NCI-H82 (cell line): ENCODE measurements at regions not wholly inside any gene's neighbourhood (a gene's known extent, or its start where the extent isn't known, plus 50 kb on each side); places are given as distances from the start of the nearest gene placed in this dataset.

Source experiments
- DNase-seq: peaks from one replicate; lab custom pipeline; 2025; lab: John Stamatoyannopoulos, UW

DNA sequence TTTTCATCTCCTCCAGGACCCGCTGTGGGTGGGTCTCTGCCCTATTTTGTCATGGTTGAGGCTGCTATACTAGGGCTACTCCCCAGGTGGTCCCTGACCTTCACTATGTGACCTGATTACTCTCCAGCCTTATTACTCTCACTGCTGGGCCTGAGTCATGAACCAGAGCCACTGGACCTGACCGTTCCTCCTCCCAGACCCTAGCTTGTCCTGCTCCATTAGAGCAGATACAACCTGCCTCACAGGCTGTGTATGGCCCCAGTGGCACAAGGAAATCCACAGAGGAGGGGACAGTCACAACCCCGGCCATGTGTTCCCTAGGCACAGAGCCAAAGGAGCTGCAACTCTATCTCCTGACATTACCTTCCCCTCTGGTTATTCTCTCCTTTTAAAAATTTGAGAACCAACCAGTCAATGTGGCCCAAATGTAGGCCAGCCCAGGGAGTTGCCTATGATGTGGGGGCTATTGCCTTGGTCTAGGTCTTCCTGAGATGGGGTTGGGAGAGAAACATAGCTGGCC is 96.0 kb upstream of the FSTL4 start:
- no peak for DNase-seq

- no peak for DNase-seq
Measured at GRCh38 chr5:133707629-133708028, 95.3 kb upstream of the FSTL4 start.

GRCh38 chr5:133706506-133707430 is 94.4 kb upstream of the FSTL4 start:
- DNase-seq: no peak

DNA sequence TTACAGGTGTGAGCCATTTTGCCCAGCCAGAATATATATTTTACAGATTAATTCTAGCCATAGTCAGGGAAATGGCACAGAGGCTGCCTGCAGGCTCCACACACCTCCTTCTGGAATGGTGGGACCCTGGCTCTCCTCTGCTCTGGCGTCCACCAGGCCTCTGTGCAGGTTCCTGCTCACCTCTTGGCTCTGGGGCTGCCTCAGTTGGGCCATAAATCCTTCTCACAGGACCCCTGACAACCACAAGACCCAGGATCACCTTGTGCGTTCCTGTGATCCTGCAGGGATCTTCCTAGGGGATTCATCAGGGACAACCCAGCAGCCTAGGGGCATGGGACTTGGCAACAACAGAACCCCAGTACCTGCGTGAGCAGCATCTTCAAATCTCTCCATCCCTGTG is 93.0 kb upstream of the FSTL4 start:
- DNase-seq: no peak

- no peak for DNase-seq
Measured at GRCh38 chr5:133704411-133704810, 92.1 kb upstream of the FSTL4 start.

GRCh38 chr5:133703935-133704334 is 91.6 kb upstream of the FSTL4 start:
- DNase-seq: no peak

GRCh38 chr5:133702791-133703770 is 90.7 kb upstream of the FSTL4 start:
- DNase-seq: no peak

GRCh38 chr5:133701871-133702270 is 89.5 kb upstream of the FSTL4 start:
- DNase-seq: no peak

GRCh38 chr5:133700251-133700650 is 87.9 kb upstream of the FSTL4 start:
- DNase-seq: no peak

- DNase-seq: no peak
Measured at GRCh38 chr5:133698646-133699526, 86.5 kb upstream of the FSTL4 start.

GRCh38 chr5:133698259-133698554 is 85.9 kb upstream of the FSTL4 start:
- DNase-seq: no peak

DNA sequence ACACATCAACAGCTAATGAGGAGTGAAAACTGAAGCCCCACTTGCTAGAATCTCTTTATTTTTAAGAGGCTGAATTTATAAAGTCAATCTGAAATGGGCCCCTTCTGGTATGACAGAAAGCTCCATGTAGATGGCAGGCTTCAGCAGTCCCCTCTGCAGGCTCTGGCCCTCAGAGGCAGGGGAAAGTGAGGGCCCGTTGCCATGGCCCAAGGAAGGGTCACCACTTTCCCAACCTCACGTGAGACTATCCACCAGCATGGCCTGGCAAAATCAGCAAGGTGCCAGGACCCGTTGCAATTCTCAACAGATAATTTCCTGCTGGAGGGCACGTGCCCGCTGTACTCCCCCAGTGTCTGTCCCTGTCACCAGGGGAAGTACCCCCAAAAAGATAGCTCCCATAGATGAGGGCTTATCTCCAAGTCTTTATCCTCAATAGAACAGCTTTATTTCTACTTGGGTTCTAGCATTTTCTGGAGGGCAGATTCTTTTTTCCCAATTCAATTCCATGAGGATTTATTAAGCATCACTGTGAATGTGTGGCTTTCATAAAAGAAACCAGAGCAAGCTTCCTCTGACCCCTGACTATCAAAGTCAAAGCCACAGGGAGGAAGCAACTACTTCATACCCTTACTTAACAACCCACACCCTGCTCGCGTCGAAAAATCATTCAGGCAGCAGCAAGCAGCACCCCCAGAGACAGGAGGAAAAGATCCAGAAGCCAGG is 85.4 kb upstream of the FSTL4 start:
- DNase-seq: no peak

DNA sequence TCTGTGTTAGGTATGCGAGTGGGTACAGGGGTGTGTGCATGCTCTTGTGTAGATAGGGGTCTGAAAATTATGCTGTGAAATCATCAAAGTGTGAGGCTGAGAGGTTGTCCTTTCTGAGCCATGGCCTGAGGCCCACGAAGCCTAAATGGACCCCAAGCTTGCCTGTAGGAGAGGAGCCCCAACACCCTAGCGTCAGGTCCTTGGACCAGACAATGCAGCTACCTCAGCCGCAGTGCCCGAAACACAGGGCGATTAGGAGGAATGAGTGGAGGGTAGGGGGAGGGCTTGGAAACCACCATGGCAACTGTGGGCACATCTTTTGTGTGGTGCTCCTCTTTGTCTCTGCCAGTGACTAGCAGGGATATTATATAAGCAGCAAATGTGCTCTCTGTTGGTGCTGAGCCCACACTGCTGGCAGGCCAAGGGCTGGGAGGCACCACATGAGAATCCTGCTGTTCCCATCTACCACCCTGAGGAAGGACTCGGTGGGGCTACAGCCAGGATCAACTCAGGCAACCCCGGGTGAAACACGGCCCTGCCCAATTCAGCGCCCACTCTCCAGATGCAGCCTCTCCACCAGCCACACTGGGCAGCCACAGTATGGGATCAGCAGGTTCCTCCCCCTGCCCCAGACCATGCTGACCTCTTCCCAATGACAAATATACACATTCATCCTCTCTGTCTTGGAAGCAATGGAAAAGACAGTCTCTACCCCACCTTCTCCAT is 84.6 kb upstream of the FSTL4 start:
- no peak for DNase-seq

GRCh38 chr5:133696006-133696584 is 83.8 kb upstream of the FSTL4 start:
- no peak for DNase-seq

- no peak for DNase-seq
Measured at GRCh38 chr5:133694181-133694831, 82.0 kb upstream of the FSTL4 start.

DNA sequence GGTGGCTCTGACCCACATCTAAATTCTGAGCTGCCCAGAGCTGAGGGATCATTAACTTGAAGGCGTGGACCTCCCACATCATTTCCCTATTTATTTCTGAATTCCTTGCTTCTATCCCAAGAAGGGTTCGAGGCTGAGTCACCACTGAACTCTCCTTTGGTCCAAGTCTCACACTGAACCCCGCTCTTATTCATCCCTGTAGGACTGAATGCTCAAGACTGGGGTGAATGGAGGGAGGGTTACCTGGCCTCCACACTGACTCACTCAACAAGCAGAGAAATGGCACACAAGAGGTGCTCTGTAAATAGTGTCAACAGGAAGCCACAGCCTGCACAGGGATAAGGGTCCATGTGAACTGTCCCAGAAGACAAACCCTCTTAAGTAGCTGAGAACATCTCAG is 79.1 kb upstream of the FSTL4 start:
- no peak for DNase-seq

DNA sequence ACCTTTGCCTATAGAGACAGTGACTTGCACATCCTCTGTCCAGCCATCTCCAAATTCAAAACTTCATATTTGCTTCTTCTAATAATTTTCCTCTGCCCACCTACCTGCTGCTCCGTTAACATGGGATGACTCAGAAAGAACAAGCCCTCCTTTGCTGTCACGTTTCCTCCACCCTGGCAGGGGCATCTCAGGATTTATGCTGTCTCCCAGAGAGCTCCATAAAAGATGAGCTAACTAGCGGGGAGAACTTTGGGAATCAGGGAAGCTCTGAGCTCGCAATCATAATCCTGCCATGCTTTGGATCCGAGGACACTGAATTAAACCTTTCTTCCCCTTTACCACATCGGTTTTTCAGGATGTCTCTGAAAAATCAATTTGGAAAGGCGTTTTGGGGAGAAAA is 78.4 kb upstream of the FSTL4 start:
- DNase-seq: no peak

GRCh38 chr5:133688391-133688790 is 76.0 kb upstream of the FSTL4 start:
- DNase-seq: no peak
